ENCODE measurements at regions not wholly inside any gene's neighbourhood (a gene's known extent, or its start where the extent isn't known, plus 50 kb on each side); places are given as distances from the start of the nearest gene placed in this dataset.

GRCh38 chr16:85208181-85208580, 95.9 kb upstream of the CIBAR2 start:
- TF ChIP-seq CTCF (IDR thresholded peaks at IDR 0.05) (no peak), POLR2AphosphoS5 (IDR thresholded peaks at IDR 0.05; ENCODE audit: low read depth, low read length) (no peak), TCF7L2 (IDR thresholded peaks at IDR 0.05; ENCODE audit: low read depth, low read length) (no peak), SIN3A (IDR thresholded peaks at IDR 0.05; ENCODE audit: borderline replicate concordance, insufficient read depth, low read depth, low read length) (no peak)
- TF ChIP-seq, protein P1, sequence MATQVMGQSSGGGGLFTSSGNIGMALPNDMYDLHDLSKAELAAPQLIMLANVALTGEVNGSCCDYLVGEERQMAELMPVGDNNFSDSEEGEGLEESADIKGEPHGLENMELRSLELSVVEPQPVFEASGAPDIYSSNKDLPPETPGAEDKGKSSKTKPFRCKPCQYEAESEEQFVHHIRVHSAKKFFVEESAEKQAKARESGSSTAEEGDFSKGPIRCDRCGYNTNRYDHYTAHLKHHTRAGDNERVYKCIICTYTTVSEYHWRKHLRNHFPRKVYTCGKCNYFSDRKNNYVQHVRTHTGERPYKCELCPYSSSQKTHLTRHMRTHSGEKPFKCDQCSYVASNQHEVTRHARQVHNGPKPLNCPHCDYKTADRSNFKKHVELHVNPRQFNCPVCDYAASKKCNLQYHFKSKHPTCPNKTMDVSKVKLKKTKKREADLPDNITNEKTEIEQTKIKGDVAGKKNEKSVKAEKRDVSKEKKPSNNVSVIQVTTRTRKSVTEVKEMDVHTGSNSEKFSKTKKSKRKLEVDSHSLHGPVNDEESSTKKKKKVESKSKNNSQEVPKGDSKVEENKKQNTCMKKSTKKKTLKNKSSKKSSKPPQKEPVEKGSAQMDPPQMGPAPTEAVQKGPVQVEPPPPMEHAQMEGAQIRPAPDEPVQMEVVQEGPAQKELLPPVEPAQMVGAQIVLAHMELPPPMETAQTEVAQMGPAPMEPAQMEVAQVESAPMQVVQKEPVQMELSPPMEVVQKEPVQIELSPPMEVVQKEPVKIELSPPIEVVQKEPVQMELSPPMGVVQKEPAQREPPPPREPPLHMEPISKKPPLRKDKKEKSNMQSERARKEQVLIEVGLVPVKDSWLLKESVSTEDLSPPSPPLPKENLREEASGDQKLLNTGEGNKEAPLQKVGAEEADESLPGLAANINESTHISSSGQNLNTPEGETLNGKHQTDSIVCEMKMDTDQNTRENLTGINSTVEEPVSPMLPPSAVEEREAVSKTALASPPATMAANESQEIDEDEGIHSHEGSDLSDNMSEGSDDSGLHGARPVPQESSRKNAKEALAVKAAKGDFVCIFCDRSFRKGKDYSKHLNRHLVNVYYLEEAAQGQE (IDR thresholded peaks at IDR 0.05; ENCODE audit: insufficient read depth in 1 of 2, low read depth in 2 of 2, low read length in 1 of 2), result no peak
